Transverse colon (tissue), 4 donors: ENCODE measurements at regions not wholly inside any gene's neighbourhood (a gene's known extent, or its start where the extent isn't known, plus 50 kb on each side); places are given as distances from the start of the nearest gene placed in this dataset.

Experiments used
- DNase-seq: peaks from one replicate; pipeline ENCODE4 v3.0.0-alpha.2; 2019
- H3K27ac ChIP-seq, 4 donors: fragments of 200-600 bp; sonication (generic); 2 replicates each; pipeline ENCODE4 v1.5.1; 2016 to 2018; ENCODE audit warnings: inconsistent platforms in 4 of 4
- H3K27me3 ChIP-seq: fragments of 200-600 bp; sonication (generic); 2 replicates; pipeline ENCODE4 v1.5.1; 2017; ENCODE audit warnings: inconsistent platforms
- H3K36me3 ChIP-seq, 4 donors: fragments of 200-600 bp; sonication (generic); 2 replicates each; pipeline ENCODE4 v1.5.1; 2017 to 2019; ENCODE audit warnings: inconsistent platforms in 4 of 4
- H3K4me1 ChIP-seq, 4 donors: fragments of 200-600 bp; sonication (generic); 2 replicates each; pipeline ENCODE4 v1.5.1; 2017 to 2020; ENCODE audit warnings: inconsistent platforms in 4 of 4
- H3K4me3 ChIP-seq, 4 donors: fragments of 200-600 bp; sonication (generic); 1 replicate in 1 of 4; 2 replicates in 3 of 4; pipeline versions ENCODE4 v1.5.1 to v1.6.1; 2017 to 2019; ENCODE audit warnings: inconsistent platforms in 4 of 4
- H3K9me3 ChIP-seq, 2 donors: fragments of 200-600 bp; sonication (generic); 2 replicates each; pipeline ENCODE4 v1.5.1; 2017 to 2019; ENCODE audit warnings: inconsistent platforms in 2 of 2
- EP300 ChIP-seq: sonication (generic); formaldehyde crosslinking; IDR thresholded peaks from one replicate; pipeline ENCODE4 v1.6.1; 2017; ENCODE audit warnings: antibody characterized with exemption, low read depth
- POLR2A ChIP-seq: fragments of 450-650 bp; IDR thresholded peaks from one replicate; pipeline ENCODE4 v1.6.1; 2016; ENCODE audit warnings: antibody characterized with exemption, mild to moderate bottlenecking, moderate library complexity
- POLR2AphosphoS5 ChIP-seq, 3 donors: sonication (generic); formaldehyde crosslinking; IDR thresholded peaks; one replicate each; pipeline ENCODE4 v1.6.1; 2016; ENCODE audit warnings: antibody characterized with exemption in 3 of 3
- WGBS, 2 donors: methylation state at CpG; one replicate each; pipeline ENCODE4 v1.1.5; 2018; ENCODE audit warnings: low coverage in 1 of 2; 5-methylcytosine and 5-hydroxymethylcytosine counted together
- in situ Hi-C, 4 donors: fragments of 200-750 bp; cut with MboI; loops; one replicate each; pipeline versions ENCODE4 v1.15.0 to v1.15.1; 2017; ENCODE audit warnings: low sequenced_read_pairs in 3 of 4, low pct_ligation_motif_present in 1 of 4, low pct_unique_long_range_greater_than_20kb in 1 of 4
- intact Hi-C: fragments of 100-400 bp; cut with DNase I; formaldehyde crosslinking; loops from one replicate; pipeline ENCODE4 v1.15.1; 2023; ENCODE audit warnings: low total_unique reads
- TF ChIP-seq, protein P1 (sequence below), 5 experiments: fragments of 200-600 bp in 3 of 5; fragments of 450-650 bp in 2 of 5; sonication (generic) in 3 of 5; IDR thresholded peaks; 1 replicate in 2 of 5; 2 replicates in 3 of 5; pipeline ENCODE4 v1.5.1; 2016 to 2017; ENCODE audit warnings: antibody characterized with exemption in 5 of 5, inconsistent platforms in 3 of 5, mild to moderate bottlenecking in 2 of 5, moderate library complexity in 1 of 5

DNA sequence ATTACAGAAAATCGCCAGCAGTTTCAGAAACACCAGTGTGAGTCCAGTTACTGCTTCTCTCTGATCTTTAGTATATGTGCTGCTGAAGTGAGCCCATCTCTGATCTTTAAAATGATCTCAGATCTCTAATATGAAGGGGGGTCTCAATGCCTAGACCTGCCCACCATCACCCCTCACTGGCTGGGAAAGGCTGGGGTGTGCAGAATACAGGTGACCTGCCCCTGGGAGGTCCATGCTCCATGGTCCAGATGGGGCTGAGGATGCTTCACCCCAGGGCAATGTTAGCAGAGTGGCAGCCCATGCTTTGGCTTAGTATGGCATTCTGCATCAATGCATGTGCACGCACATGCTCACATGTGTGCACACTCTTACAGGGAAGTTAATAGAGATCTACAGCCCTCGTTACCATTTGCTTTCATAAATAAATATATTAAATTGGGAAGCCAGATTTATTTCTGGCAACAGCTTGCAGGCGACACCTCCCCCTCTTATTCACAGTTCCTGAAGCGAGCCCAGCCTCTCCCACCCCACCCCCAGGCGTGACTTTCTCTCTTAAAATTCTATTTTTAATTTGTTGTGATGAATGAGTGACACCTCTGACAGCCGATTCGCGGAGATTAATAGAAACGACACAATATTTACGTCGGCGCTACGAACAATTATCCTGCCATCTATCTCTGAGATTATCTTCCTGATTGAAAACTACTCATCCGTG, 104.7 kb upstream of the ESRRB start:
- no peak overlapping the region for H3K4me3 ChIP-seq
- intact Hi-C loops: no loop called here

DNA sequence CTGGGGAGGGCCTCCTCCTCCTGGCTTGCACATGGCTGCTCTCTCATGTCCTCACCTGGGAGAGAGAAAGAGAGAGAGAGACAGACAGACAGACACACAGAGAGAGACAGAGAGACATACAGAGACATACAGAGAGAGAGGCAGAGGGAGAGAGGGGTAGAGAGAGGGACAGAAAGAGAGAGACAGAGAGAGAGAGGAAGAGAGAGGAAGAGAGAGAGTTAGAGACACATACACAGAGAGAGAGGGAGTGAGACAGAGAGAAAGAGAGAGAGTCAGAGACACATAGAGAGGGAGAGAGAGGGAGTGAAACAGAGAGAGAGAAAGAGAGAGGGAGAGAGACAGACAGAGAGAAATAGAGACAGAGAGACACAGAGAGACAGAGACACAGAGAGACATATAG, 103.6 kb upstream of the ESRRB start:
- TF ChIP-seq, protein P1, sequence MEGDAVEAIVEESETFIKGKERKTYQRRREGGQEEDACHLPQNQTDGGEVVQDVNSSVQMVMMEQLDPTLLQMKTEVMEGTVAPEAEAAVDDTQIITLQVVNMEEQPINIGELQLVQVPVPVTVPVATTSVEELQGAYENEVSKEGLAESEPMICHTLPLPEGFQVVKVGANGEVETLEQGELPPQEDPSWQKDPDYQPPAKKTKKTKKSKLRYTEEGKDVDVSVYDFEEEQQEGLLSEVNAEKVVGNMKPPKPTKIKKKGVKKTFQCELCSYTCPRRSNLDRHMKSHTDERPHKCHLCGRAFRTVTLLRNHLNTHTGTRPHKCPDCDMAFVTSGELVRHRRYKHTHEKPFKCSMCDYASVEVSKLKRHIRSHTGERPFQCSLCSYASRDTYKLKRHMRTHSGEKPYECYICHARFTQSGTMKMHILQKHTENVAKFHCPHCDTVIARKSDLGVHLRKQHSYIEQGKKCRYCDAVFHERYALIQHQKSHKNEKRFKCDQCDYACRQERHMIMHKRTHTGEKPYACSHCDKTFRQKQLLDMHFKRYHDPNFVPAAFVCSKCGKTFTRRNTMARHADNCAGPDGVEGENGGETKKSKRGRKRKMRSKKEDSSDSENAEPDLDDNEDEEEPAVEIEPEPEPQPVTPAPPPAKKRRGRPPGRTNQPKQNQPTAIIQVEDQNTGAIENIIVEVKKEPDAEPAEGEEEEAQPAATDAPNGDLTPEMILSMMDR (IDR thresholded peaks at IDR 0.05): no peak
- TF ChIP-seq EP300: no peak
- TF ChIP-seq POLR2AphosphoS5 (IDR thresholded peaks at IDR 0.05): no peak
- no peak for TF ChIP-seq POLR2A

More for the DNA sequence above, 104.7 kb upstream of the ESRRB start:
- Histone ChIP-seq H3K4me1 (peaks cover 0 to 4% (median 2%) of the 10 kb centered on the region in 4 donors), H3K36me3 (no peaks in the 10 kb centered on the region), H3K9me3 (no peaks in the 10 kb centered on the region), H3K27me3 (peaks cover 3% of the 10 kb centered on the region), H3K27ac (no peak overlapping the region)
- DNase-seq: no peak
- WGBS, 2 donors: 75 to 99% methylated on average over 9 to 15 of the region's 15 CpGs
- TF ChIP-seq POLR2AphosphoS5 (IDR thresholded peaks at IDR 0.05) (no peak), EP300 (no peak), POLR2A (no peak)
- in situ Hi-C loops: no loop called here

DNA sequence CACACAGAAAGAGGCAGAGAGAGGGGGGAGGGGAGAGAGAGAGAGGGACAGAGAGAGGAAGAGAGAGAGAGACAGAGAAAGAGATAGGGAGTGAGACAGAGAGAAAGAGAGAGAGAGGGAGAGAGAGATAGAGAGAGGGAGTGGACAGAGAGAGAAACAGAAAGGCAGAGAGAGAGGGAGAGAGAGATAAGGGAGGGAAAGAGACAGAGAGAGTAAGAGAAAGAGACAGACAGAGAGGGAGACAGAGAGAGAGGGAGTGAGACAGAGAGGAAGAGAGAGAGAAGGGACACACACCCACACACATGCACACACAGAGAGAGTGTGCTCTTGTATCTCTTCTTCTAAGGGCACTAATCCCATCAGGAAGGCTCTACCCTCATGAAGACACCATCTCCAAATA, 103.2 kb upstream of the ESRRB start:
- H3K4me1 ChIP-seq: no peaks in the 10 kb centered on the region
- H3K4me3 ChIP-seq: no peak overlapping the region
- in situ Hi-C loops: no loop called here
- no peaks in the 10 kb centered on the region for H3K27me3 ChIP-seq
- H3K27ac ChIP-seq: no peak overlapping the region
- intact Hi-C loops: no loop called here
- no peaks in the 10 kb centered on the region for H3K36me3 ChIP-seq
- DNase-seq: no peak
- no peaks in the 10 kb centered on the region for H3K9me3 ChIP-seq
- TF ChIP-seq EP300: no peak
- no peak for TF ChIP-seq POLR2AphosphoS5 (IDR thresholded peaks at IDR 0.05)
- TF ChIP-seq, protein P1 (IDR thresholded peaks at IDR 0.05): no peak
- no peak for TF ChIP-seq POLR2A

More for the DNA sequence above, 103.6 kb upstream of the ESRRB start:
- Histone ChIP-seq H3K27ac (no peak overlapping the region), H3K27me3 (peaks cover 3% of the 10 kb centered on the region), H3K36me3 (no peaks in the 10 kb centered on the region), H3K4me1 (peaks cover 0 to 3% (median under 1%) of the 10 kb centered on the region in 4 donors), H3K4me3 (no peak overlapping the region), H3K9me3 (no peaks in the 10 kb centered on the region)
- intact Hi-C loops: no loop called here
- DNase-seq: no peak
- in situ Hi-C loops: no loop called here

DNA sequence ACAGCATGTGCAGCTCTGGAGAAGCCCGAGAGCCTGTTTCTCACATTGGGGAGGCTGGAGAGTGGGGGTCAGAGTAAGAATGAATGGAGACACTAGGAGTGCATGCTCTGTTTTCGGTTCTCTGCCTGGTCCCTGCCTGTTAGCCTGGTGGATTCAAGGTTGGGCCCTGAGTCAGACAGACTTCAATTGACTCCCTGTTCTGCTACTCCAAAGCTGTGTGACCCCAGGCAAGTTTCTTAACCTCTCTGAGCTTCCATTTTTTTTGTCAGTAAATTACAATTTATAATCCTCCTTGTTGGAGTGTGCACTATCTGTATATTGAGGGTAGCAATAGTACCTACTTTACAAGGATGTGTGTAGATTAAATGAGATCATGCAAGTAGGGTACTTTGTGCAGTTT, 102.6 kb upstream of the ESRRB start:
- Histone ChIP-seq H3K27me3 (no peaks in the 10 kb centered on the region), H3K27ac (no peak overlapping the region), H3K9me3 (no peaks in the 10 kb centered on the region), H3K36me3 (no peaks in the 10 kb centered on the region), H3K4me1 (no peaks in the 10 kb centered on the region), H3K4me3 (no peak overlapping the region)
- intact Hi-C loops: no loop called here
- TF ChIP-seq POLR2A (no peak), EP300 (no peak), POLR2AphosphoS5 (IDR thresholded peaks at IDR 0.05) (no peak)
- TF ChIP-seq, protein P1 (IDR thresholded peaks at IDR 0.05): no peak
- no peak for DNase-seq
- in situ Hi-C loops: no loop called here
- WGBS, 2 donors: 52 to 54% methylated on average over 2 of the region's 2 CpGs

DNA sequence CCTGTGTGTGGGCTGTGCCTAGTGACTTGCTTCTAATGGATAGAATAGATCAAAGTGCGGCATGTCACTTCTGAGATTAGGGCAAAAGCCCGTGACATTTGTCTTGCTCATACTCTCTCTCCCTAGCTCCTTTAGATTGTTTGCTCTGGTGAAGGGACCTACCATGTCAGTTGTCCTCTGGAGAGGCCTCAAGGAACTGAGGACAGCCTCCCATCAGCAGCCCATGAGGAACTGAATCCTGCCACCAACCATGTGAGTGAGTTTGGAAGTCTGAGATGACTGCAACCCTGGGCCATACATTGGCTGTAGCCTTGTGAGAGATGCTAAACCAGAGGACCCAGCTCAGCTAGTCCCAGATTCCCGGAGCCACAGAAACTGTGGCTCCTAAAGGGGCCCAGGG, 101.6 kb upstream of the ESRRB start:
- in situ Hi-C loops: no loop called here
- no peak for TF ChIP-seq EP300
- no peak for TF ChIP-seq POLR2A
- TF ChIP-seq POLR2AphosphoS5 (IDR thresholded peaks at IDR 0.05): no peak
- TF ChIP-seq, protein P1 (IDR thresholded peaks at IDR 0.05): no peak
- H3K27me3 ChIP-seq: no peaks in the 10 kb centered on the region
- H3K36me3 ChIP-seq: no peaks in the 10 kb centered on the region
- WGBS, 2 donors: 60 to 86% methylated on average over 1 to 3 of the region's 3 CpGs
- H3K4me3 ChIP-seq: no peak overlapping the region
- DNase-seq: no peak
- no peak overlapping the region for H3K27ac ChIP-seq
- H3K9me3 ChIP-seq: no peaks in the 10 kb centered on the region
- intact Hi-C loops: no loop called here
- H3K4me1 ChIP-seq: no peaks in the 10 kb centered on the region
